NCI-H345 treated with DMSO at 0.1 percent for 48 hours (cell line): ENCODE measurements at regions not wholly inside any gene's neighbourhood (a gene's known extent, or its start where the extent isn't known, plus 50 kb on each side); places are given as distances from the start of the nearest gene placed in this dataset.

Experiments used
- DNase-seq: peaks from one replicate; lab custom pipeline; 2025; ENCODE audit not compliant: unreplicated experiment; lab: John Stamatoyannopoulos, UW

DNA sequence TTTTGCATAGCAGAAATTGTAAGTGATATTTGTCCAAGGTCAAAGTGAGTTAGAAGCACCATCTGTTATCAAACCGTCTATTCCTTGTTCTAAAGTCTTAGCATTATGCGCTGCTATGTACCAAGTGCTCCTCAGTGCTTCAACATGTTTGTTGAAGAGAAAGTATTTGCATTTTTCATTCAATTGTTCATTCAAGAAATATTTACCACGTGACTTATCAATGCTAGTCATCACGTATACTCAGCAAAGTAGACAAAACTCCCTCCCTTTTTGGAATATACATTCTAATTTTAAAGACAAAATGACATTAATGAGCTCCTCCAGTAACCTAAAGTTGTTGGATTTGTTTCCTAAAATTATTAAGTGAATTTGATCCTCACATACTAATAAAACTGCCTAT lies 388.0 kb upstream of the CDH8 start:
- DNase-seq, result no peak

DNA sequence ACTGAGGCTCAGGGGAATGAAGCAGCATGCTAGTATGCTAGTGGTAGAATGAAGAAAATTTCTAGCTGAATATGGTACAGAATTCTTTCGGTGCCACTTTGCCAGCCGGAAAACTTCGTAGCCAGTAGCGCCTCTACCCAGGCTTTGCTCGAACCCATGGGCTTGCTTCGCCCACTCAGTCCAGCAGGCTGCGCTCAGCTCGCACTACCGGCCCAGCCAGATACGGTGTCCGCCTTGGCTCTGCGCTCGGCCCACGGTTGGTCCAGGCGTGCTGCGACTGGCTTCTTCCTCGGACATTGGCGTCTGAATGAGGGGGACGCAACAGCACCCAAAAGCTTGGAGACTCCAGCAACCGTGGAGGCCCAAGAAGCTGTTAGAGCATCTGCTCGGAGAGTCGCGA lies 372.5 kb upstream of the CDH8 start:
- DNase-seq, result no peak

DNA sequence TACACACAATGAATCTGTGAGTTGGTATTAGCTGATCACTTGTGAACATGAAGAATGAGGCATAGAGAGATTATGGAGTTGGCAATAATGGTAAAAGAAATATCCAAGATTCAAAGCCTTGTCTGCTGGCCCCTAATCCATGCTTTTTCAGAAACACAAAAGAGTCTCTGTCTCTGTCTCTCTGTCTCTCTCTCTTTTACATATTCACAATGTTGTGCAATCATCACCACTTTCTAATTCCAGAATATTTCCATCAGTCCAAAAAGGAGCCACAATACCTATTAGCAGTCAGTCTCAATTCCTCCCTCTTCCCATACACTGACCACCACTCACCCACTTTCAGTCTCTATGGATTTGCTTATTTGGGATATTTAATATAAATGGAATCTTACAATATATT lies 370.1 kb upstream of the CDH8 start:
- DNase-seq, result no peak

DNA sequence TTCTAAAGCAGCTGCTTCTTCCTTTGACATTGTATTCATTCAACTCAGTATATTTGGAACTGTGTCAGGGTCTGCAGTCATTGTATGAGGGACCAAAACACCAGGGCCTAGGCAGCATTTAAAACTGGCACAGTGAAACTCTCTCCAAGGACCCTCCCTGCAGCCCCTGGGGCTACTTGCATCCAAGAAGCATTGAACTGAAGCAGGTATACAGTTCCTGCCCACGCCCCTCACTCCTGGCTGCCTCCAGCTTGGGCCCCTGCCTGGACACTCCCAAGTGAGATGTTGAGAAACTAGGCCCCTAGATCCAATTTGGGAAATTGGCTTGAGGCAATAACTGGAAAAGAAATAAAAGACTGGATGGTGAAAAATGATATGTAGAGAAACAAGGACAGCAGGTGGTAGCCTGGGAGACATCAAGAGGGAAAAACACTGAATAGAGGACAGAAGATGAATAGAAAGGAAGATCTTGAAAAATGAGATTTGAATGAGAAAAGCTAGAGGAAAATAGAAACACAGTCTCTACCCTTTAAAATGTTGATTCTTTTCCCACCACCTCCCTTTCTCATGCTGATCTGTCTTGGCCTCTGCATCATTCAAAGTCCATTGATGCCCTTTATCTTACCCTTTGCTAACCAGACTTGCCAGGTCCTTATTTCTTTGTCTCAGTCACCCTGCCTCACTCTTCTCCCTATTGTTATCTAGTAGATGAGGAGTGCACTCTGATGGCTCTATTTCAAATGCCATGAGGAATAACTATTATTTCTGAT lies 368.8 kb upstream of the CDH8 start:
- no peak for DNase-seq

DNA sequence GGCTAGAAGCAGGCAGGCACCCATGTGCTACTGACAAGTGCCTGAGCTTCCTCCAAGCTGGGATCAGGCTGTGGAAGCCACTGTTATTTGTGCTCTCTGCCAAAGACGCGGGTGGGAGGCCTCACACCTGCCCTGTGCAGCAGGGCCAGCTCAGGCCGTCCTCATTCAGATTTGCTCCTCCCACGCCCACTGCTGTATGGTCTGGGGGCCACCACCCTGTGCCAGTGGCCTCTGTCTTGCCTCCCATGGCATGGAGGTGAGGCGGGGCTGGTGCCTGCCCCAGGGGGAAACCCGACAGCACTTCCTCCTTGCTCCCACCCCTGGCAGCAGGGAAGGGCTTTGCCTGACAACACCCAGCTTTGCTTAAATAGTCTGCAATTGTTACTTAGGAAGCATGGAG lies 356.5 kb upstream of the CDH8 start:
- no peak for DNase-seq

DNA sequence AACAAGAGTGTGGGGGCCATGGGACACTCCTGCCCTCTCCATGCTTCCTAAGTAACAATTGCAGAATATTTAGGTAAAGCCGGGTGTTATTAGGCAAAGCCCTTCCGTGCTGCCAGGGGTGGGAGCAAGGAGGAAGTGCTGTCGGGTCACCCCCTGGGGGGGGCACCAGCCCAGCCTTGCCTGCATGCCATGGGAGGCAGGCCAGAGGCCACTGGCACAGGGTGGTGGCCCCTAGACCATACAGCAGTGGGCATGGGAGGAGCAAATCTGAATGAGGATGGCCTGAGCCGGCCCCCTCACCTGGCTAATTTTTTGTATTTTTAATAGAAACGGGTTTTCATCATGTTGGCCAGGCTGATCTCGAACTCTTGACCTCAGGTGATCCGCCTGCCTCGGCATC lies 355.7 kb upstream of the CDH8 start:
- no peak for DNase-seq

DNA sequence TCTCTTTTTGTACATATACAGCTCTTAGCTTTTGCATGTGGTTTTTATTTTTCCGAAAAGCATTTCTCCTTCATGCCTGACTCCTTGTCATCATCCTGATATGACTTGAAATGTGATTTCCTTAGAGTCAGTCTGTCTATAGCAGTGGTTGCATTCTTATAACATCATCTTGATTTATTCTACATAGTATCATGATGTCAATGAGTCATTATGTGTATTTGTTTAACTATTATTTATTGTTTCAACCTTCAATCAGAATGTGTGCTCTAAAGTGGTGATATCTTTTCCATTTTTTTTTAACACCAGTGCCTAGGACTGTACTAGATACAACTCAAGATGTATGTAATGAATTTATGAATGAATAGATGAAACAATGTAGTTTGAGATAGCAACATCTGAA lies 354.9 kb upstream of the CDH8 start:
- DNase-seq, result no peak

DNA sequence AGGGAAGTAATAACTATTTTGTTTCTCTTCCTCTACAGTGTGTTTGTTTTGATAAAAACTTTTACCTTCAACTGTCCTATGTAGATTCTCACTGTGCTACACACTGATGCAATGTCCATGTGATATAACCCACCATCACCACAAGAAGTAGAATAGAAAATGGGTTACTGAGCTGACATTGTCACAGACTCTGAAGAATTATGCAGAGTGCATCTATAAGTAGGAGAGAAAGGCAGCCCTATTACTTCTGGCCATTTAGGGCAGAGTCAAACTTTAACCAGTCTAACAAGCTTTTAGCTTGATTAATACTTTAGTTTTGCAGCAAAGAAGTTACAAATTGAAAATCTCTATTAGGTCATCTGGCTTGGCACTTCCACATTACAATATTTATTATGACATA lies 354.0 kb upstream of the CDH8 start:
- no peak for DNase-seq

DNA sequence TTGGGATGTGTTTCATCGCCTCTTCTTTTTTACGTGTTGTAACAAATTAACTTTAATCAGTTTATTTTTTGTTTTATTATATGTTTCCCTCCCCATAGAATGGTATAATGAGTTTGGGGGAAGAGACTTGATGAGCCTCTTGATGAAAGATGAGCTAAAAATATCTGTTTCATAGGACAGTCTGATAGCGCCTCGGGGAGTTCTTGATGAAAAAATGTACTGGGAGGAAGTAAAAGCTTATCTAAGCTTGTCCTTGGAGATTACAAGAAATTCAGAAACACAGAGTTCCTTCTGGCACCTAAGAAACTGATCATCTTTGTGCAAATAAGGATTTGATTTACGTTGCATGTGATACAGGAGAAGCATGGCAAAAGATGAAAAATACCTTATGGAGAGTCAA lies 350.2 kb upstream of the CDH8 start:
- DNase-seq, result no peak

DNA sequence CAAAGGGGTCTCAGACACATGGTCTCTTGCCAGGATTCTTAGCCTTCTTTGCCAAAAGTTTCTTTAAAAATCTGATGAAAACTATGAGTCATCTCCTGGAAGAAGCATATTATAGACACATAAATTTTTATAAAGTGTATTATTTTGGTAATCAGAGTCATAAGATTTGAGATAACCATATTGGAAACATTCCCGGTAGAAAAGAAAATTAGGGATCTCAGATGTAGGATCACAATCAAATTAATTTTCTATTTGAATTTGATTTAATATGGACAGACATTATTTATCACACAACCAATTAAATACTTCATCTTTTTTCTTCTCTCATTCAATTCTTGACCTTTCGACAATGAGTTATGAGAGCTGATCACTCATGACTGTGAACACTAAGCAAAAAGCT lies 347.7 kb upstream of the CDH8 start:
- no peak for DNase-seq

DNA sequence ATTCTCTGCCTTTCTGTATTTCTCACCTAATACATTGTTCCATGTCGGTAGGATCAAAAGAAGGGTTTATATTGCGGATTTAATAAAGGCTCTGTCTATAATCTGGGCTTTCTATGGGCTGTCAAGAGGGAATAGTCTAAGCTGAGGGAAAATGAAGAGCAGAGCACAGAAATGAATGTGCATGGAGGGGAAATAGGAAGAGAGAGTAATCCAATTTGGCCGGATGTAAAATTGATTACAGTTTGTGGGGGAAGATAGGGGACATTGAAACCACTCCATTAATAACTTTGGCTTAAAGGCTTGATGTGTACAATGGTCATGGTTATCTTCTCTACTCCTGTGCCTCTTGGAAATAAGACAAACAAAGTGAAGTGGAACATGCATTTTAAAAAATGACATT lies 334.2 kb upstream of the CDH8 start:
- DNase-seq, result no peak

DNA sequence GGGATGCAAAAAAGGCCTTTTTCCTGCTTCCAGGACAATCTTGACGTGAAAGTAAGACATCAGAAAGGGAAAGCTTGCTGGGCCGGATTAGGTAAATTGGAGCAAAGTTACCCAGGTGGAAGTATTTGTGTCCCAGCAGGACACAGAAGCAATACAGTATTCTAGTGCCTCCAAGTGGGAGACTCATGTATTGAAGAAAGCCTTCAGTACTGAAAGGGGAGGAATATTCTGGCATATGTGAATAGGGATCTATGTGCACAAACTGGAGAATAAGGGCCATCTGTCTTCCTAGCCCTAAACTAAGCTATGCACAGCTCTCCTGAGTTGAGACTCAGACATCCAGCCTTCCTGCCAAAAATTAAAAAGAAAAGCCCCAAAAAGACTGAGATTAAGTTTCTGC lies 327.3 kb upstream of the CDH8 start:
- DNase-seq, result no peak

DNA sequence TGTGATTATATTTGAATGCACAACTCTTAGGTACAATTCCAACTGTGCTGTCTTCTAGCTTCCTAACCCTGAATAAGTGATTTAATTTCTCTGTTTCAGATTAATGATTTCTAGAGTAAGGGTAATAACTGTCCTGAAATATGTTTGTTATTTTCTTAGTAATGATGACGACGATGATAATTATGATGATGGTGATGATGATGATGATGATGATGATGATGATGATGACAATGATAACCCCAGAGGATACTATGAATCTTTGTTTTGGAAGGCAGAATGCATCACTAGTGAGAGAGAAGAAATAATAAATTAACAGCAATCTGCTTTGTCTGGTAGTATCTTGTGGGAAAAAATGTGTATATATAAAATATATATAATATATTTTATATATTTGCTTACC lies 317.1 kb upstream of the CDH8 start:
- DNase-seq, result no peak

DNA sequence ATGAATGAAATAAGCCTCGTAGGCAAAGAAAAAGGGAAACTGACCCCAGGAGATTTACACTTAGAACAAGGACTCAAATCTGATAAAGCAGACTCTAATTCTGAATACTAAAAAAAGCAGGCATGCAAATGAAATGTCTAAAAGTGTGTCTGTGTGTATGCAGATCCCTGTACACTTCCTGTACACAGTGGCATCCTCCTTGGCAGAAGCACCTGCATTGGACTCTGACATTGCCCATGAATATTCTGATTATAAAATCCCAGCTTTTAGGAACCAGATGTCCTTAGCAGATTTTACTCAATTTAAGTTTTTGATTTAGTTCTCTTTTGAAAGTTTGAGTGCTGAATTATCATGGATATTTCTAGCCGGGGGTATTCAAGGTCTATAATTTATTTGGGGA lies 306.0 kb upstream of the CDH8 start:
- DNase-seq, result no peak

DNA sequence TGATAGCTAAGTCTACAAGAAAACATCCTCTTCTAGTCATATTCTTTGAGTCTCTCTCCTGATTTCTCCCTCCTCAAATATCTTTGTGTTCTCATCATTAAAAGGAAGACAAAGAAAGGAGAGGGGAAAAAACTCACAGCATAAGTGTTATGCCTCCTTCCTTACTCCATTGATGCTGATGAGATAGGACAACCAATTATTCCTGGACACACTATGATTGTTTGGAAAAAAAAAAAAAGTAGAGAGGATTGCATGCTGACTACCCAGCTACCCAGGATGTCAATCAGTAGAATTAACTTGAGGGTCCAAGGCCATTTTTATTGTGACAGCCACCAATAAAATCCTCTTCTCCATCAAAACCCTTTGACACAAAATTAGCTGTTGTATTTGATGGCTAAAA lies 299.1 kb upstream of the CDH8 start:
- no peak for DNase-seq

DNA sequence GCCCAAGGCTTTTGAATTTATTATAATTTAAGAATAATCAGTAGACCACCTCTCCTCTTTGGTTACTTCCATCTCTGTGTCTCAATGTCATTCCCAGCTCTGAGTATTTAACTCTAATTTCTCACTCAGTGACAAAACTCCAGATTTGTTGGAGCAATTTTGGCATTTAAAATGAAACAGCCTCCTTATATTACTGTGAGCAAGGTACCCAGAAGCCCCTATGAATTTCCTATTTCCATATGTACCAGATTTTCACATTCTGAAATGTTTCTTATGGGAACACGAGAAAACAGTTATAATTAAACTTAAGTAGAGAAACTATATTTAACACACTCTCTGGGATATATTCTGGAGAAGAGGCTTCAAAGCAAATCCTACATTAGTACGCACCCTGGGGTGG lies 285.4 kb upstream of the CDH8 start:
- DNase-seq, result no peak

DNA sequence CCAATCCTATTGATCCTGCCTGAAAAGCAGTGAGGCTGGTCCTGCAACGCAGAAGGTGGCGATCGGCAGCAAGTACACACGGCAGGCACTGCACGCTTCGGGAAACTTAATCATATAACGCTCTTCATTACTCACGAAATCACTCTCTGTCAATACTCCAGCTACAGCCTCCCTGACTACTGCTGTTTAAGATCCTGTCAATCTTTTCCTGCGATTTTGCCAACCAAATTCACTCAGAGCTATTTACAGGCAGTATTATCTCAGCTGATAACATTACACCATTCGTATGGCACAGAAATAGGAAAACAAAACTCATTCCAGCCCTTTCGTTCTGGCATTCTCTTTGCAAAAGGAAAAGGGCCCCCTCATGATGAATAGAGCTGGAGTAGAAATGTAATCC lies 262.4 kb upstream of the CDH8 start:
- no peak for DNase-seq

DNA sequence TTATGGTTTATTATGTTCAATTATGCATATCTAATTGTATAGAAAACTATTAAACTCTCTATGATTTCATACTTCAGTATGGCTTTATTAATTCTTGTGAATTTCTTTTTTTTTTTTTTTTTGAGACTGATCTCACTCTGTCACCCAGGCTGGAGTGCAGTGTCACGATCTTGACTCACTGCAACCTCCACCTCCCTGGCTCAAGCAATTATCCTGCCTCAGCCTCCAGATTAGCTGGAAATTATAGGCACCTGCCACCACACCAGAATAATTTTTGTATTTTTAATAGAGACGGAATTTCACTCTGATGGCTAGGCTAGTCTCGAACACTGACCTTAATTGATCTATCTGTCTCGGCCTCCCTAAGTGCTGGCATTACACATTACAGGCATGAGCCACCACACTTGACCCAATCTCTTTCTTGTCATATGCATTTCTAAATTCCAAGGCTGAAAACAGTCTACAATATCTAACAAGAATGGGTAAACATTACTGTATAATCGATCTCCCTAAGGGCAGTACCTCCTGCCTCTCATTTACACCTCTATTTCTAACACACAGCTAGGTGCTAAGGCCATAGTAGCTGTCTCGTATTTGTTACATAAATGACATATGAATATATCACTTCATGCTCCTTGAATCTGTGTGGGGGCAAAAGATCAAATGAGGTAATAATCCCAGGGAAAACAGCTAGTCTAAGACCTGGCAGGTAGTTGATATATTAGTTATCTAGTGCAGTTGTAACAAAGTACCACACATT lies 258.2 kb upstream of the CDH8 start:
- DNase-seq, result no peak

DNA sequence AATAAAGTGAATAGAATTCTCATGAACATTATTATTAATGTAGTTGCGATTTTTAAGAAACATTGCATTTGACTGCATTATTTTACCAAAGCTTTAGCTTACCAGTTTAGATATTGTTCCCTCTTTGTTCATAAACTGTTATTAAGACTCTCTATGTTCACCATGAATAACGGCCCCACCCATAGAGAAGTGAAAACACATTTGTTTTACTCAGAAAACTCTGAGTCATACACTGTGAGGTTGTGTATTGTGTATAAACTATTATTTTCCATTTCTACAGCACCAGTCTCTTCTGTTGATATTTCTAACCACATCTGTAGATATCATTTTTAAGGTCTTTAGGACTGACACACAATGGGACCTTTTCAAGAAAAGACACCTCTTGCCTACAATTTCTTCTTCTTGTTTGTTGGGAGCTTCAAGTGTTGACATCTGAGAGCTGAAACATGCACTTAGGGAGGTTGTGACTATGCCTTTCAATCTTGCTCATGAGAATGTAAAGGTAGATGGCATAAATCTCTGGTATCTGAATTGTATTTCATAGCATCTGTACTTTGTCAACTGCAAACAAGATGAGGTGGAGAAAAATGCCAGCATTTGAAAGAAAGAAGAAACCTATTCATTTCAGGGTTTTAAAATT lies 252.9 kb upstream of the CDH8 start:
- DNase-seq, result no peak

DNA sequence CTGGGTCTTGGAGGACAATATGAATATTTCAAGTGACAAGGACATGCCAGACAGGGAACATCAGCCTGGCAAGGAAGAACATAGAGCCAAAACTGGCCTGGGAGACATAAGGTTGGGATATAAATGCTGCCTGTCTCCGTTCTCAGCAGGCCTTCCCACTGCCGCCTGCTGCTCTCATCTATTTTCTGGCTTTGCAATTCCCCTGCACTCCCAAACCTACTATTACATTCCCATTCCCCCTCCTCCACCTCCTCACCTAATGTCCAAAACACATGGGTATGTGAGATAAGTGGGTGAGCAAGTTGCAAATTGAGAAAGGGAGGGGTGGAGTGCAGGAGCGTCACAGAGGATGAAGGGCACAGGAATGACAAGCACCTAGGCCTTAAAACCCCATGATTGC lies 244.3 kb upstream of the CDH8 start:
- no peak for DNase-seq

DNA sequence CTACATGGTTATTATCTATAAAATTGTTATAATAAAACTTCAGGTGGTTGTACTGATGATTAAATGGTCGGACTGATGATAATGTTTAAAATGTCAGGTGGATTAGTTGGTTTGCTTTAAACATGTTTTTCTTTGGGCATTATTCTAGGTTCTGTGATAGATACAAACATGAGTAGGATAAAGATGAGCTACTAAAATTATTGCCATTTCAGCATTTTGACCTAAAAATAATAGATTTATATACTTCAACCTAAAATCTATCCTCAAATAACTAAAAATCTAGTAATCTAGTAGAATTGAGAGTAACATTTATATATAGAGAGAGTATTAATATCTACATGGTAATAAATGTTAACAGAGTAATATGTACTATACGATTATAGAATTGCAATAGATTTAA lies 241.7 kb upstream of the CDH8 start:
- DNase-seq, result no peak

DNA sequence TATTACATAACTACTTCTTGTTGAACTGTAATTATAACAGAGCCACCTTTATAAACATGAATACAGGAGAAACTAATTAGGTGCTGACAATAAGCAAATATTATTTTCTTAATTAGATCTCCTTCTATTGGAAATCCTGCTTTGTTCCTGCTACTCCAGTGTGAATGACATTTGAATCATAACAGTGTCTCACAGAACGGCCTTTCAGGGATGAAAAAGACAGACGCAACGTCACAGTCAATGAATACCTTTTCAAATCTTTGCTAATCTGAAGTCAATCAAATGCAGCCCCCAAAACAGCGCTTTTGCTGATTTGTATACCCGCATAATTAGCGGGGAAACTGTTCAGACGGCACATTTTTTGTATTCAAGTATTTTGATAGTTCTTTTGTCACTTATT lies 240.4 kb upstream of the CDH8 start:
- no peak for DNase-seq
